GM18498 (cell line): ENCODE measurements at regions not wholly inside any gene's neighbourhood (a gene's known extent, or its start where the extent isn't known, plus 50 kb on each side); places are given as distances from the start of the nearest gene placed in this dataset.

Experiments
- ATAC-seq: cut with Tn5 transposase; IDR thresholded peaks from one replicate; pipeline ENCODE4 v1.9.1; 2021; ENCODE audit warnings: mild to moderate bottlenecking, moderate library complexity; ENCODE audit not compliant: unreplicated experiment

- ATAC-seq, result no peak
Observed at GRCh38 chr16:73888840-73889490, 407.6 kb upstream of the PSMD7 start.

GRCh38 chr16:73887911-73888310 lies 408.7 kb upstream of the PSMD7 start:
- ATAC-seq, result no peak

GRCh38 chr16:73886426-73886825 lies 410.2 kb upstream of the PSMD7 start:
- ATAC-seq, result no peak

GRCh38 chr16:73885319-73885718 lies 411.3 kb upstream of the PSMD7 start:
- ATAC-seq, result no peak

GRCh38 chr16:73883841-73884240 lies 412.8 kb upstream of the PSMD7 start:
- no peak for ATAC-seq

GRCh38 chr16:73883126-73883525 lies 413.5 kb upstream of the PSMD7 start:
- no peak for ATAC-seq

- ATAC-seq, result no peak
Observed at GRCh38 chr16:73882651-73883050, 414.0 kb upstream of the PSMD7 start.

- no peak for ATAC-seq
Observed at GRCh38 chr16:73882033-73882432, 414.6 kb upstream of the PSMD7 start.

GRCh38 chr16:73879621-73880020 lies 417.0 kb upstream of the PSMD7 start:
- no peak for ATAC-seq

- ATAC-seq, result no peak
Observed at GRCh38 chr16:73878611-73879010, 418.0 kb upstream of the PSMD7 start.

- no peak for ATAC-seq
Observed at GRCh38 chr16:73877150-73877549, 419.5 kb upstream of the PSMD7 start.

- no peak for ATAC-seq
Observed at GRCh38 chr16:73875996-73876690, 420.5 kb upstream of the PSMD7 start.

- no peak for ATAC-seq
Observed at GRCh38 chr16:73874324-73874723, 422.3 kb upstream of the PSMD7 start.

GRCh38 chr16:73873643-73874042 lies 423.0 kb upstream of the PSMD7 start:
- ATAC-seq, result no peak

- no peak for ATAC-seq
Observed at GRCh38 chr16:73872856-73873255, 423.8 kb upstream of the PSMD7 start.

GRCh38 chr16:73871088-73871733 lies 425.4 kb upstream of the PSMD7 start:
- no peak for ATAC-seq

GRCh38 chr16:73869126-73869525 lies 427.5 kb upstream of the PSMD7 start:
- no peak for ATAC-seq

GRCh38 chr16:73864868-73865267 lies 431.7 kb upstream of the PSMD7 start:
- ATAC-seq, result no peak

- no peak for ATAC-seq
Observed at GRCh38 chr16:73858326-73858725, 438.3 kb upstream of the PSMD7 start.

GRCh38 chr16:73853968-73854367 lies 442.6 kb upstream of the PSMD7 start:
- ATAC-seq, result no peak

GRCh38 chr16:73852561-73852960 lies 444.1 kb upstream of the PSMD7 start:
- no peak for ATAC-seq

- no peak for ATAC-seq
Observed at GRCh38 chr16:73848993-73849392, 447.6 kb upstream of the PSMD7 start.
